NCI-H82 treated with DMSO at 0.1 percent for 48 hours (cell line): ENCODE measurements at regions not wholly inside any gene's neighbourhood (a gene's known extent, or its start where the extent isn't known, plus 50 kb on each side); places are given as distances from the start of the nearest gene placed in this dataset.
A peak's percentile ranks its signal among the peaks of the same experiment; 100 is the strongest.
"Not testable (repeated sequence)": the region's sequence is repeated elsewhere in the genome, so short reads cannot be mapped to it uniquely, and the experiment has no call there.

Experiments
- DNase-seq: peaks from one replicate; lab custom pipeline; 2025; ENCODE audit not compliant: unreplicated experiment; lab: John Stamatoyannopoulos, UW

- no peak for DNase-seq
These were observed 95.8 kb upstream of the ABCB5 start for GRCh38 chr7:20519645-20520044.

GRCh38 chr7:20520530-20520929 lies 94.9 kb upstream of the ABCB5 start:
- DNase-seq: no peak

DNA sequence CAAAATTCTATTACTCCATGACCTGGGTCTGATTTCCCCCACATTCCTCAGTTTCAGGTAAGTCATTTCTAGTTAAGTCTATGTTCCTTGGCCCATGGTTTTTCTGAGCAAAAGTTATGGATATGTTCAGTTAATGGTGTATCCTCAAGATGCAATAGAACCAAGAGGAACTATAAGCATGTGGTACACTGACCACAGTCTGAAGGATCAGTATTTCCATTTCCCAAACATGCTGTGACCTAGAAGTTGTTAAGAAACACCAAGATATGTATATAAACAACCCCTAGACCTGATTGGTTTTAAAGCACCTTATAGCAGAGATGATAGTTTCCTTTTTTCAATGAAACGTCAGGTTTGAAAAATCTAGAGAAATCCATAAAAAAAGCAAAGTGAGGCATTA lies 94.2 kb upstream of the ABCB5 start:
- no peak for DNase-seq

- no peak for DNase-seq
These were observed 86.2 kb upstream of the ABCB5 start for GRCh38 chr7:20529260-20529659.

- no peak for DNase-seq
These were observed 82.6 kb upstream of the ABCB5 start for GRCh38 chr7:20532890-20533289.

DNA sequence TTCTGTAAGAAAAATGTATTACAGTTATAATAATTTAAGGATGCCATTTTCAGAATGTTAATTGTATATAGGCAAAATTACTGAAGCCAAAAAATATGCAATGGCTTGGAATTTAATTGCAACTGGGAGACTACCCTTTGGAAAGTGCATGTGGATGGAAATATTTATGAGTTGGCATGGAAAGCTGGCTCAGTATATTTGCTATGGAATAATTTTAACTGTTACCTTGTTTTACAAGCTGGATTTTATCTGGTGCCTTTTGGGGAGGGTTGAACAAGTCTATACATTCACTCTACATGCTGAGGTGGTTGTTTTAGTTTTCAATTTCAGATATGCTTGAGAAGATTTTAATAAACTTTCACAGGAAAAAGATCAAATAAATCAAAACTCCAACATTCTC lies 80.9 kb upstream of the ABCB5 start:
- no peak for DNase-seq

GRCh38 chr7:20535541-20535940 lies 79.9 kb upstream of the ABCB5 start:
- DNase-seq: no peak

DNA sequence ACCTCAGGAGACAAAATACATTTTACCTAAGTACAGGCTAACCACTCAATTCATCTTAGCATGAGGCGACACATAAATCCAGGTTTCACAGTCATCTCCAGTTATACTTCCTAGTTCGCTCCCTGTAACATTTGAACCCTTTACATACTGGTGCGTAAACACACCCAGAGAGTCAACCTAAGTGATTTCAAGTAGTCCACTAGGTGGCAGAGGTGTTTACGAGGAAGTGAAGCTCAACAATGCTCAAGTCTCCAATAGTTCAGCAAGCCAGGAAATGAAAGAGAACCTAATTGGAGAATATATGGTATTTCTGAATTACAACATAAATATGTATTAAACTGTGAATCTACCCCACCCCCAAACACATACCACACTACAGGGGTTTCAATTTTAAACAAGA lies 76.3 kb upstream of the ABCB5 start:
- no peak for DNase-seq

GRCh38 chr7:20541608-20542349 lies 73.7 kb upstream of the ABCB5 start:
- DNase-seq: no peak

- no peak for DNase-seq
These were observed 72.9 kb upstream of the ABCB5 start for GRCh38 chr7:20542594-20542993.

- DNase-seq: no peak
These were observed 72.0 kb upstream of the ABCB5 start for GRCh38 chr7:20543500-20543899.

GRCh38 chr7:20545016-20545415 lies 70.5 kb upstream of the ABCB5 start:
- no peak for DNase-seq

GRCh38 chr7:20546958-20547357 lies 68.5 kb upstream of the ABCB5 start:
- DNase-seq: not testable (repeated sequence)

GRCh38 chr7:20554072-20554471 lies 61.4 kb upstream of the ABCB5 start:
- DNase-seq: no peak

GRCh38 chr7:20556091-20556490 lies 59.4 kb upstream of the ABCB5 start:
- no peak for DNase-seq

DNA sequence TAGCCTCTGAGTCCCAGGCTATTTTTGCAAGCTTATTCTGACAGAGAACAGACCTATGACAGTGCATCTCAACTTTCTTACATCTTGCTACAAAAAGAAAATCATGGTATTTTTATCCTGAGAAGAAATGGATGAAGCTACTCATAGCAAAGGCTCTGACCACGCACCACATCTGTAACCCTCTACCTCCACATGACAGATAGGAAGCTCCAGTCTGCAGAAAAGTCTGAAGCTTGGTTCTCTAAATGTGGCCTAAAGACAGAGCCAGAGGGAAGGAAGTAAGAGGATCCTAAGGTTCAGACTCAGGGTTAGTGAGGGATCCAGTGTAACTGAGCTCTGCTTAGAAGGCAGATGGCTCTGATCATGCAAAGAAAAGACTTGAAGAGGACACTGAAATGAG lies 58.4 kb upstream of the ABCB5 start:
- DNase-seq: peak; percentile 14

- no peak for DNase-seq
These were observed 56.3 kb upstream of the ABCB5 start for GRCh38 chr7:20558963-20559716.

DNA sequence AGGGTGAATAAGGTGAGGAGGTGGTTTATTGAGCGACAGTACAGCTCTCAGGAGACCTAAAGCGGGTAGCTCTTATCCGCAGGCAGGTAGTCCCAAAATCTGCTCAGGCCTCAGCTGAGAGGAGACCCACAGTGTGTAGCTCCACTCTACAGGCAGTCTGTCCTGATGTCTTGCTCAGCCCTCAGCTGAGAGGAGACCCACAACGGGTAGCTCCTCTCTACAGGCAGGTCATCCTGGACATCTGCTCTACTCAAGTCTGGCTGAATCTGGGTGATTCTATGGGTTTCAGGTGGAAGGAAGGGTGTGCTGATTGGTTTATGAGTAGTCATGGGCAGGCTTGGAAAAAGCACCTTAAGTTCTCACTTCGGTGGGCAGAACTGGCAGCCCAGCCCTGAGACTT lies 55.6 kb upstream of the ABCB5 start:
- DNase-seq: no peak

DNA sequence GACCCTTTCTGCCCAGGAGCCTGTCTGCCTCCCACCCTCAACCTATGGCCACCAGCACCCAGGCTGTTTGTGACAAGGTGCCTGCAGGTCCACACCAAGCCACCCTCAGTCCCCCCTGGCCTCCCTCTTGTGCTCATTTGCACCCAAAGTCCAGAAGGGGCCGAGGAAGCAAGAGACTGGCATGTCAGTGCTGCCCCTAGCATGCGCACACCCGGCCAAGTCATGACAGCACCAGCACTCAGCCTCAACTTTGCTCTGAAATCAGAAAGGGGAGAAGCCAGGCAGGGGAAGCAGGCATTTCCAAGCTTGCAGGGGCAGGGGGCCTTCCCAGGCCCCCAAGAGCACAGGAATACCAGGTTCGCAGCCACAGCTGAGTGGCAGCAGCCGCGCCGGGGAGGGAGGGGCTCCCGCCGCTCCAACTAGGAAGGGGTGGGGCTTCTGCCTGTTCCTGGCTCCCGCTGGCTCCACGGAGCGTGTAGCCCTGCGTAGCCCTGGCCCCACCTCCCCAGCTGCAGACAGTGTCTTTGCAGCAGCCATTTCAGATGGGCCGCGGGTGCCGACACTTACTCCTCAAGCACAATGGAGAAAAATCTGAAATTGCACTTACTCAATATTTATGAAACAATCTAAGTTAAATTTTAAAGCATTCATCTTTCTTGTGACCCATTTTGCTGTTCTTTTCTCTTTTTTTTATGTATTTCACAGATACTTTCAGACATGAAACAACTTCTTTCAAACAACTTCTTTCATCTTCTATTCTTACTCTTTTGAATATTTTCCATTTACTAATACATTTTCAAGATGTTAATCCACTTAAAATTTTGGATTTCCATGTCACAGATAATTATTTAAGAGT lies 54.9 kb upstream of the ABCB5 start:
- DNase-seq: no peak

GRCh38 chr7:20561466-20561865 lies 54.0 kb upstream of the ABCB5 start:
- DNase-seq: no peak

DNA sequence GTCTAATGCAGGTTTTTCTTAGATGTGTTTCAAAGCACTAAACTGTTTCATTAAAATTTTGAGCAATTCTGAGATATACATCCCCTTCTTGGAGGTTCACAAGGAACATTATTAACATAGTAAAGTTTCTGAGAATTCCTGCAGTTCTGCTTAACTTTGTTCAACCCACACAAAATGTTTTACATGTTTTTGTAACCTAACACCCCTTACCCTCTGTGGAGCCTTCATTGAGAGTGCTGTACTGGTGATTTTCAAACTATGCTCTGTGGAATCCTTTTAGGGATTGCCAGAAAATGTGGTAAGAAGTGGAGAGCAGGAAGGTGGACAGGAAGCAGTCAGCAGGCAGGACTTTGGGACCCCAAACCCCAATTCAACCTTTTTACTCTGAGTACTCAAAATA lies 53.6 kb upstream of the ABCB5 start:
- no peak for DNase-seq

DNA sequence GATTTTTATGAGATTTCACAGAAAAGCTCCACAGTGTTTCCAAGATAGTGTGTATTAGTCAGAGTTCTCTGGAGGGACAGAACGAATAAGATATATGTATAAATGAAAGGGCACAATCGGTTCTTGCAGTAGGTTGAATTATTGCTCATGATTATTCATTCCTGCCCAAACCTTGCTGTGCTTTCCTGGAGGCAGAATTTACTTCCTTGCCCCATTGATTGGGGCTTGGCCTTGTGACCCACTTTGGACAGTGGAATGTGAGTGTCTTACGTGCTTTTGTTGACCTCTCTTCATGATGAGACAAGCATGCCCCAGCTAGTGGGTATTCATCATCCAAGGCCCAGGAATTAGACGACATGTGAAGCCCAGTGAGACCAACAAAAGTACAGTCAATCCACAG lies 53.0 kb upstream of the ABCB5 start:
- DNase-seq: no peak
